NCI-H2227 treated with DMSO at 0.1 percent for 48 hours (cell line): ENCODE measurements at regions not wholly inside any gene's neighbourhood (a gene's known extent, or its start where the extent isn't known, plus 50 kb on each side); places are given as distances from the start of the nearest gene placed in this dataset.

Source experiments
- DNase-seq: peaks from one replicate; lab custom pipeline; 2025; lab: John Stamatoyannopoulos, UW

DNA sequence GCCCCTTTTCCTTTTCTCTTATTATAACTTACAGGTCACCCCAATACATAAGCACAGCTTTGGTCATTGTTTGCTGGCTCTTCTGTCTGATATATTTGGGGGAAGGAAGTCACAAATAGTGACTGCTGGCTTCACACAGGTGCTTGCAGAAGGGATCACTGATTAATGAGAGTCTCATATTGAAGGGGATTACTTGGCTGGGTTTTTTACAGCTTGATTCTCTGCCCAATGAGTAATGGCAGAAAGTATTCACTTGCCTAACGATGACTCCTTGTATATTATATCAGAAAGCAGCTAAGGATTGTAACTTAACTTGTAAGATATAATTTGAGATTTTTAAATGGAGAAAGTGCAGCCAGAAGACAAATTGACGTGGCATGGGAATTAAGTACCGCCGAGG, 119.3 kb upstream of the PFN2 start:
- no peak for DNase-seq

DNA sequence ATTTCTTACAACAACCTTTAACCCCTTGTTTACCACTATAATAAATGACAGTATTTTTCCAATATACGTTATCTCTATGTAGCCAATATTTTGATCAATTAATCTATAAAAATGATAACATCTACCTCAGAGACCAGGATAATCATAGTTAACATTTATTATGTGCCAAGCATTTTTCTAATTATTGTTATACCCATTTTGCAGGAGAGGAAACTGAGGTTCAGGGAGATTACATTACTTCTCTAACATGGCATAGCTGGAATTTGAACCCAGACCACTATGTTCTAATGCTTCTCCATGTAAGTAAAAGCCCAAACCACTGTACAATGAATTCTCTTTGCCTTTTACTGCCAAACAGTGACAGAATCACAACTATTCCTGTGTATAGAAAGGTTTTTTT, 113.4 kb upstream of the PFN2 start:
- DNase-seq, result no peak

DNA sequence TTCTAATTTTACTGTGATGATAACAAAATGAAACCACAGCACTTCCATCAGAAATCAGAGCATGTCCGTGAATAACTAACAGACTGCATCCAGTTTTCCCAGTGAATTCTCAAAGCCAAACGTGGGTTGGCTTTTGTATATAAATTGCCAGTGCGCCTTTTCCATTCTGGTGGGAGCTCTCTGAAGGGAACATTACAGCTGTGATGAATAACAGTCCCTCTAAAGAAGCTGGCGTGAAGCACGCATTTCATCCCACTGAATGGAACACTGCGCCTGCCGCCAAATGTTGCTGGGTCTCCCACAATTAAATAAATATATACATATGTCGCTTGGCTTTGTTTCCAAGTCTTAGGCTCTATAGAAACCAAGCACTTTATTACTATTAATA, 113.0 kb upstream of the PFN2 start:
- DNase-seq, result peak; percentile 32

DNA sequence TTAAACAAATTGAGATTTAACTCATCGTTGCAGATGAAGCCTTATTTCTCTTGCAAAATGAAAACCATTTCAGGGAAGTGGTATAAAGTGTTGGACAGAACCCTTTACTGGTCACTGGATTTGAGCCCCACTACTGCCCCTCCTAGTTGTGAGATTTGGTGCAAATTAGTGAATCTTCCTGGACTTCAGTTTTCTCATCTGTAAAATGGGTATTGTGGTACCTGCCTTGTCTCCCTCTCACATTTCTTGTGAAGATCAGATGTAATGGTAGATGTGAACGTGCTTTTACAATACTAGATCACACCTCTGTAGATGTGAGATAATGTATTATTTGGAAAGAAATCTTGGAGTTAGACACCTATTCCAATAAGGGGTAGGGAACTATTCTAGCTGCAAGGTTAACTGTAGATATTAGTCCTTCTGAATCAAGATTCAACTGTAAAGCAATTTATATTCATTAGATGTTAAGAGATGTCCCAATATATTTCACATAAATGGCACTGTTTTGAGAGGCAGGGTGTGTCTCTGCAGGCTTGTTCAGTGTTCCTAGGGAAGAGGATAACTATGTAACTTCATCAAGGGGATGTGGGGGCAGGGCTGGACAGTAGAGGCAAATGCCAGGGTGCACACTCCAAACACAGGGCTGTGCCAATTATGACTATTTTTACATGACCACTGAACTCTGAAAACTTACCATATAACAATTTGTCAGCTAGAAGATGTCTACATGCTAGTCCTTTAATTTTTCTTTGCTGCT, 112.4 kb upstream of the PFN2 start:
- DNase-seq, result no peak

GRCh38 chr3:150081084-150081483, 110.4 kb upstream of the PFN2 start:
- no peak for DNase-seq

DNA sequence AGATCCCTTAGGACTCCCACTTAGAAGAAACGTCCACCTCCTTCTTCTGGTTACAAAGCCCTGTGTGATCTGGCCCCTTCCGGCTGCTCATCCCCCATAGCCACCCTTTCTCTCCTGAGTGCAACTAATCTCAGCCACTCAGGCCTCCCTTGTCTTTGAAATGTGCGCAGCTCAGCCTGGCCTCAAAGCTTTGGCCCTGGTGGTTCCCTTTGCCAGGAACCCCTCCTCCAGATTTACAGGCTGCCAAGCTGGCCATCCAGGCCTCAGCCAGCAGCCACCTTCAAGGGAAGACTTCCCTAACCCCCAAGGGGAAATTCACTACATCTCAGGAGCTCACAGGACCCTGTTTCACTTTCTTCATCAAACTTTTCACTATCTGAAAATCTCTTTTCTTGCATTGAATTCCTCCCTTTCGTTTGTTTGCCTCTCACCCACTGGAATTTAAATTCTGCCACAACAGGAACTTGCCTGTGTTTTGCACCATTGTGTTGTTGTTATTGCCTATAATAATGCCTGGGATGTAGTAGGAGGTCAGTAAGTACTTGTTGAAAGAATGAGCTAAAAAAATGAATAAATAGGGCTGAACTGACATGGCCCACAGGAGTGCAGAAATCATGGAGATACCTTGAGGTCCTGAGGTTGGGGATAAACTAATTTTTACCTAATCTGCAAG, 109.5 kb upstream of the PFN2 start:
- no peak for DNase-seq

GRCh38 chr3:150079029-150079739, 108.5 kb upstream of the PFN2 start:
- no peak for DNase-seq

GRCh38 chr3:150077581-150078247, 107.0 kb upstream of the PFN2 start:
- no peak for DNase-seq

GRCh38 chr3:150077107-150077506, 106.4 kb upstream of the PFN2 start:
- DNase-seq, result no peak

- DNase-seq, result no peak
Observed at GRCh38 chr3:150076443-150076842, 105.7 kb upstream of the PFN2 start.

- no peak for DNase-seq
Observed at GRCh38 chr3:150075417-150075865, 104.7 kb upstream of the PFN2 start.

- DNase-seq, result no peak
Observed at GRCh38 chr3:150074697-150075416, 104.2 kb upstream of the PFN2 start.

DNA sequence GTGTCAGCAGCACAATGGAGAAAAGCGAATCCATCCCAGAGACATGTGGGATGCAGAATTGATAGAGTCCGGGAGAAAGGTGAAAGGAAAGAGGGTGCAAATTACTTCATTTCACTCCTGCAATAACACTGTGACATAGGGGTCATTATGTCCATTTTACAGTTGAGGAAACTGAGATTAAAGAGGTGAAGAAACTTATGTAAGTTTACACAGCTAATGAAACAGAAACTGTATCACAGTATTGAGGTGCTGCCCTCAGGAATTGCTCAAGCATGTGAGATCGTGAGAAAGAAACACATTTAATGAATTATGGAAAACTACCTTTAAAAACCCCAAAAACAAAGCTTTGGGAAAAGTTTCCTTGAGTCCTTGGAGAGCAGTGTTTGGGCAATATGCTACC, 103.6 kb upstream of the PFN2 start:
- DNase-seq, result no peak

- DNase-seq, result no peak
Observed at GRCh38 chr3:150073513-150073912, 102.8 kb upstream of the PFN2 start.

- DNase-seq, result no peak
Observed at GRCh38 chr3:150073031-150073430, 102.3 kb upstream of the PFN2 start.

GRCh38 chr3:150072576-150072975, 101.9 kb upstream of the PFN2 start:
- no peak for DNase-seq

DNA sequence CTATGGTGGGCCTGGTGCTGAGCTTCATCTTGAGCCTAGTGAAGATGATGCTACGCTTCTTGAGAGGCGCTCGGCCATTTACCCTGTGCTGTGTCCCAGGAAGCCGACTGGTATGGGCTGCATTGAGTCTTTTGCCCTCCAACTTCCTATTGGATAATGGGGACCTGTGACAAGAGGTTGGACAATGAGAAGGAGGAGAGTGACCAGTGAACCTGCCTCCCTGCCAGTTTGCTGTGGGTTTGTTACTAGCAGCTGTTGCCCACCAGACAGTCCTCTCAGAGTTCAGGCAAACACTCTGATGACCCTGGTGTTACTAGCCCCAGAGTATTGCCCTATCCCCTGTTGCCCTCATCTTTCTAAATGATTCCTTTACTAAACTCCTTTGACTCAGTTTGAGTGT, 99.6 kb upstream of the PFN2 start:
- no peak for DNase-seq

DNA sequence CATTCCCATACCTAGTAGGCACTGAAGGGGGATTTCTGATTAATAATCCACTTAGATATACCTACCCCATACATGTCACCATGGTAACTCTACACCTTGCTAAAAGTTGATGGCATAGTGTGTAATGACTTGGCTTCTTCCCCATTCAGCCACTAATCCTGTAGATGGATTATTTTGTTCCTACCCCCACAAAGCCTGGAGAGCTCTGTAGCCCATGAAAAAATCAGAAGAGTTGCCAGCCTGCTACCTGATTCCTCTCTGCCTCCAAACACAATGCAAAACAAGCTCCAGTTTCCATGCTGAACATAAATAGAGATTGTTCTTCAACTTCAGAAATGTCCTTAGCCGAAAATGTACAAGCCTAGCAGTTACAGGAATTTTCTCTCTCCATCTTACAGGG, 98.9 kb upstream of the PFN2 start:
- no peak for DNase-seq

DNA sequence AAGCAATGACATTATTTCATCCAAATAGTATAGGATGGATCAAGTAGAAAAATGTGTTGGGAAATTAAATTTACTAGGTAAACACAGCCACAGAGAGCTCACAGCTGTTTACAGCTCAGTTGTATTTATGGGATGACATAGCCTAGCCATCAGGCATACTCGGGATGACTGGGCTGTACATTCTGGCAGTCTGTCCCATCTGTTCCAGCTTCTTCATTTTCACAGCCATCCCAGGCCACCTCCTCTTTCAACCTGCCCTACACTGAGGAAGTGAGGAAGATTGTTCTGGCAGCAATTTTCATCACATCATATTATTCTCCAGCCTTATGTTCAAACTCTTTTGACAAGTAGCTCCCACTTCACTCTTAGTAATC, 98.4 kb upstream of the PFN2 start:
- DNase-seq, result no peak

- DNase-seq, result no peak
Observed at GRCh38 chr3:150068440-150069153, 97.9 kb upstream of the PFN2 start.

- no peak for DNase-seq
Observed at GRCh38 chr3:150067561-150067960, 96.9 kb upstream of the PFN2 start.
